ENCODE measurements at regions not wholly inside any gene's neighbourhood (a gene's known extent, or its start where the extent isn't known, plus 50 kb on each side); places are given as distances from the start of the nearest gene placed in this dataset.

- TF ChIP-seq, protein P1, sequence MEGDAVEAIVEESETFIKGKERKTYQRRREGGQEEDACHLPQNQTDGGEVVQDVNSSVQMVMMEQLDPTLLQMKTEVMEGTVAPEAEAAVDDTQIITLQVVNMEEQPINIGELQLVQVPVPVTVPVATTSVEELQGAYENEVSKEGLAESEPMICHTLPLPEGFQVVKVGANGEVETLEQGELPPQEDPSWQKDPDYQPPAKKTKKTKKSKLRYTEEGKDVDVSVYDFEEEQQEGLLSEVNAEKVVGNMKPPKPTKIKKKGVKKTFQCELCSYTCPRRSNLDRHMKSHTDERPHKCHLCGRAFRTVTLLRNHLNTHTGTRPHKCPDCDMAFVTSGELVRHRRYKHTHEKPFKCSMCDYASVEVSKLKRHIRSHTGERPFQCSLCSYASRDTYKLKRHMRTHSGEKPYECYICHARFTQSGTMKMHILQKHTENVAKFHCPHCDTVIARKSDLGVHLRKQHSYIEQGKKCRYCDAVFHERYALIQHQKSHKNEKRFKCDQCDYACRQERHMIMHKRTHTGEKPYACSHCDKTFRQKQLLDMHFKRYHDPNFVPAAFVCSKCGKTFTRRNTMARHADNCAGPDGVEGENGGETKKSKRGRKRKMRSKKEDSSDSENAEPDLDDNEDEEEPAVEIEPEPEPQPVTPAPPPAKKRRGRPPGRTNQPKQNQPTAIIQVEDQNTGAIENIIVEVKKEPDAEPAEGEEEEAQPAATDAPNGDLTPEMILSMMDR (IDR thresholded peaks at IDR 0.05; ENCODE audit: insufficient read depth, low read length): no peak
- no peak for TF ChIP-seq REST (IDR thresholded peaks at IDR 0.05; ENCODE audit: insufficient replicate concordance, low read depth)
- TF ChIP-seq POLR2AphosphoS5 (IDR thresholded peaks at IDR 0.05; ENCODE audit: low read depth): no peak
- TF ChIP-seq GABPA (IDR thresholded peaks at IDR 0.05; ENCODE audit: low read depth): no peak
Measured at GRCh38 chr11:113549061-113549460, 73.9 kb upstream of the DRD2 start.

All from HL-60 (cell line).